Duodenal mucosa (tissue), 2 donors: ENCODE measurements at regions not wholly inside any gene's neighbourhood (a gene's known extent, or its start where the extent isn't known, plus 50 kb on each side); places are given as distances from the start of the nearest gene placed in this dataset.

Source experiments
- H3K27ac ChIP-seq: one replicate; pipeline ENCODE4 v1.7.0; 2013; ENCODE audit warnings: low read depth, low read length
- H3K27me3 ChIP-seq, 2 donors: one replicate each; pipeline ENCODE4 v1.7.0; 2013; ENCODE audit warnings: low read length in 2 of 2, control low read depth in 1 of 2; ENCODE audit not compliant: insufficient read depth in 2 of 2, control insufficient read depth in 1 of 2
- H3K36me3 ChIP-seq, 2 donors: one replicate each; pipeline ENCODE4 v1.7.0; 2013; ENCODE audit warnings: low read length in 2 of 2, control low read depth in 1 of 2; ENCODE audit not compliant: insufficient read depth in 2 of 2, control insufficient read depth in 1 of 2
- H3K4me1 ChIP-seq, 2 donors: one replicate each; pipeline ENCODE4 v1.7.0; 2013; ENCODE audit warnings: low read length in 2 of 2, control low read depth in 1 of 2; ENCODE audit not compliant: insufficient read depth in 2 of 2, control insufficient read depth in 1 of 2
- H3K4me3 ChIP-seq, 2 donors: one replicate each; pipeline ENCODE4 v1.7.0; 2013; ENCODE audit warnings: low read length in 2 of 2, low read depth in 1 of 2
- H3K9ac ChIP-seq, 2 donors: one replicate each; pipeline ENCODE4 v1.7.0; 2013; ENCODE audit warnings: low read length in 2 of 2, low read depth in 1 of 2
- H3K9me3 ChIP-seq, 2 donors: one replicate each; pipeline ENCODE4 v1.7.0; 2013; ENCODE audit warnings: low read length in 2 of 2, control low read depth in 1 of 2; ENCODE audit not compliant: control insufficient read depth in 1 of 2

- H3K27me3 ChIP-seq: no peaks in the 10 kb centered on the region
- H3K4me3 ChIP-seq: no peak overlapping the region
- H3K4me1 ChIP-seq: no peaks in the 10 kb centered on the region
- H3K36me3 ChIP-seq: no peaks in the 10 kb centered on the region
- no peaks in the 10 kb centered on the region for H3K9me3 ChIP-seq
- H3K9ac ChIP-seq: no peak overlapping the region
- no peak overlapping the region for H3K27ac ChIP-seq
These were observed 79.2 kb downstream of the ASCL1 start for GRCh38 chr12:103036581-103037214.

- Histone ChIP-seq H3K27ac (no peak overlapping the region), H3K36me3 (no peaks in the 10 kb centered on the region), H3K4me1 (no peaks in the 10 kb centered on the region), H3K4me3 (no peak overlapping the region), H3K9me3 (no peaks in the 10 kb centered on the region), H3K27me3 (peaks cover 0 to 3% of the 10 kb centered on the region in 2 donors), H3K9ac (no peak overlapping the region)
These were observed 86.3 kb downstream of the ASCL1 start for GRCh38 chr12:103043531-103044486.

DNA sequence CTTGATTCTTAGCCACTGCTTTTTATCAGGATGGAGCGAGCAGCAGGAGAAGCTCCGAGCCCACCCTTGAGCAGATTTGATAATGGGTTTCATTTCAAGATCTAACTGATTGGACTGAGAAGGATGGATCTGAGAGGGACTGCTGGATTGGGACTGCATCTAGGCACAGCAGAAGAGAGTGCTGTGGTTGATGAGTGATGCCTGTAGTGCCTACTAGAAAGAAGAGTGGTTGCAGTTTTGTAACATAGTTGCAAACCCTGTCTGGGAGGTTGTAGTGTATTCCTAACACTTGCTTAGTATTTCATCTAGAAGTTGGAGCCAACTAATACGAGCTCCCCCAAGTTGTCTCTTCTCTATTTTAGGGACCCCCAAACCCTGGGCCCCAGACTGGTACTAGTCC lies 88.7 kb downstream of the ASCL1 start:
- Histone ChIP-seq H3K36me3 (no peaks in the 10 kb centered on the region), H3K4me1 (no peaks in the 10 kb centered on the region), H3K9ac (no peak overlapping the region), H3K4me3 (no peak overlapping the region), H3K27me3 (peaks cover 0 to 3% of the 10 kb centered on the region in 2 donors), H3K9me3 (no peaks in the 10 kb centered on the region), H3K27ac (no peak overlapping the region)

- Histone ChIP-seq H3K4me1 (no peaks in the 10 kb centered on the region), H3K9ac (no peak overlapping the region), H3K27ac (no peak overlapping the region), H3K9me3 (no peaks in the 10 kb centered on the region), H3K4me3 (no peak overlapping the region), H3K27me3 (no peaks in the 10 kb centered on the region), H3K36me3 (no peaks in the 10 kb centered on the region)
These were observed 92.8 kb downstream of the ASCL1 start for GRCh38 chr12:103050273-103050672.

- no peak overlapping the region for H3K9ac ChIP-seq
- H3K27ac ChIP-seq: no peak overlapping the region
- no peaks in the 10 kb centered on the region for H3K27me3 ChIP-seq
- no peaks in the 10 kb centered on the region for H3K9me3 ChIP-seq
- no peaks in the 10 kb centered on the region for H3K4me1 ChIP-seq
- no peaks in the 10 kb centered on the region for H3K36me3 ChIP-seq
- no peak overlapping the region for H3K4me3 ChIP-seq
These were observed 95.6 kb downstream of the ASCL1 start for GRCh38 chr12:103053089-103053488.

DNA sequence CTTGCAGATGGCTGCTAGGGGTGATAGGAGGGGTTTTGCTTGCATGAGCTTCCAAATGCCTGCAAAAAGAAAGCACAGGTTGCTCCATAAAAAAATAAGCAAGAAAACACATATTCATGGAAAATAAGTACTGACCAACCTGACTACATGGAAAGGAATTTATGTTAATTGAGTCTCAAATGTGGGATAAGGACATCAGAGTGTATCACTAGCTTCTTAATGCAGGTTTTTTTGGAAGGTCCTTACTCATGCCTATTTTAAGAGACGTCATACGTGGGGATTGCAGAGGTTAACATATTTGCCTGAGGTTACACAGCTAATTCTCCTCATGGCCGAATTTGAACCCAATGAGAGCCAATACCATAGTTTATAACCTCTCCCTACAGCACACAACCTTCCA lies 116.2 kb downstream of the ASCL1 start:
- Histone ChIP-seq H3K4me3 (no peak overlapping the region), H3K27ac (no peak overlapping the region), H3K4me1 (no peaks in the 10 kb centered on the region), H3K9ac (no peak overlapping the region), H3K27me3 (no peaks in the 10 kb centered on the region), H3K36me3 (no peaks in the 10 kb centered on the region), H3K9me3 (no peaks in the 10 kb centered on the region)

GRCh38 chr12:103075848-103076247 lies 118.4 kb downstream of the ASCL1 start:
- H3K9me3 ChIP-seq: no peaks in the 10 kb centered on the region
- H3K9ac ChIP-seq: no peak overlapping the region
- no peaks in the 10 kb centered on the region for H3K36me3 ChIP-seq
- no peaks in the 10 kb centered on the region for H3K27me3 ChIP-seq
- no peak overlapping the region for H3K27ac ChIP-seq
- no peaks in the 10 kb centered on the region for H3K4me1 ChIP-seq
- no peak overlapping the region for H3K4me3 ChIP-seq

- Histone ChIP-seq H3K36me3 (no peaks in the 10 kb centered on the region), H3K27ac (no peak overlapping the region), H3K9me3 (no peaks in the 10 kb centered on the region), H3K4me3 (no peak overlapping the region), H3K9ac (no peak overlapping the region), H3K4me1 (no peaks in the 10 kb centered on the region), H3K27me3 (no peaks in the 10 kb centered on the region)
These were observed 119.8 kb downstream of the ASCL1 start for GRCh38 chr12:103077108-103077773.

DNA sequence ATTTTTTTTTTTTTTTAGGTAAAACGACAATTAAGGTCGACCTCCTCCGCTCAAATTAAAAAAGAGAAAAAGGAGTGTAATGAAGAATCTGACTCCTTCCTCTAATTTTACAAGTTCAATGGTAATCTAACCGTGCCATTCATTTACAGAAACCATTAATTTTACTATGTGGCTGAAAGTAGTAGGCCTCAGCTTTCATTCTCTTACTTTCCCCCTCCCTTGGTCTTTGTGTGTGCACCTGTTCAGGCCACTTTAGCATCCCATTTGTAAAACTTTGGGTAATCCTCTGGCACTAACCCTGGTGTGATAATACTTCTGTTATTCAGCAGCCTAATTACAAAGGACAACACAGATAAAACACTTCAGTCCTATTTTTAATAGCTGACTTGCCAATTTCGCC lies 128.1 kb downstream of the ASCL1 start:
- Histone ChIP-seq H3K9ac (no peak overlapping the region), H3K27ac (no peak overlapping the region), H3K27me3 (no peaks in the 10 kb centered on the region), H3K36me3 (no peaks in the 10 kb centered on the region), H3K4me3 (no peak overlapping the region), H3K9me3 (no peaks in the 10 kb centered on the region), H3K4me1 (no peaks in the 10 kb centered on the region)

DNA sequence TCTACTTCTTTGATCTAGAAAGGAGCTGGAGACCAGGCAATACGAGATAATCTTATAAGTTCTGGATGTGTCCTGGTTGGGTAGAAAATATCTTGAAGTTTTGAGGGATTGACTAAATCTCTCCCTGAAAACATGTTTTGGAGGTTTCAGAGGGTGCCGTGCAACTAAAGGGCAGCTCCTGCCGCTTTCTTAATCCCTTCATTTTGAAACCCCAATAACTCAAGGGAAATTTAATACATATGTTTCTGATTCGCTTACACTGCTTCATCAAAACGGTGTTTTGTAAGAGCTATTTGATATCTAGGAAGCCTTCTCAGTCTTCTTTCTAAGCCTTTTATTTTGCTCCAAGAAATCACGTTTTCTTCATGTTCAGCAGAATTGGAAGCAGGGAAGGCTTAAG lies 129.0 kb downstream of the ASCL1 start:
- Histone ChIP-seq H3K36me3 (no peaks in the 10 kb centered on the region), H3K27ac (no peak overlapping the region), H3K9ac (no peak overlapping the region), H3K4me3 (no peak overlapping the region), H3K27me3 (no peaks in the 10 kb centered on the region), H3K4me1 (no peaks in the 10 kb centered on the region), H3K9me3 (no peaks in the 10 kb centered on the region)
